IMR-90 (cell line): ENCODE measurements at regions not wholly inside any gene's neighbourhood (a gene's known extent, or its start where the extent isn't known, plus 50 kb on each side); places are given as distances from the start of the nearest gene placed in this dataset.

Experiments used
- ATAC-seq: fragments of 200-7000 bp; cut with Tn5 transposase; 2 replicates; pipeline ENCODE4 v1.9.1; 2020; ENCODE audit warnings: low read depth, mild to moderate bottlenecking, moderate library complexity
- BruUV-seq: library from RNA; stranded (reverse); fragments of 400-500 nt; replicated peaks from 2 replicates; lab custom pipeline; 2021; lab: Mats Ljungman, UMichigan
- CTCF ChIA-PET: fragments of 300-600 bp; formaldehyde crosslinking; extraction: SDS; loops from one replicate; lab custom pipeline; 2021; ENCODE audit warnings: antibody characterized with exemption; lab: Yijun Ruan, JAX
- POLR2A ChIA-PET: fragments of 300-600 bp; sonication (Branson Sonifier 250); formaldehyde crosslinking; loops from one replicate; lab custom pipeline; 2022; ENCODE audit warnings: antibody characterized with exemption; ENCODE audit not compliant: unreplicated experiment; lab: Charles Lee
- DNase-seq: peaks from one replicate; pipeline ENCODE4 v3.0.0; 2013
- H2AFZ ChIP-seq: replicated peaks from 2 replicates; pipeline ENCODE3; 2013; ENCODE audit warnings: low read length, mild to moderate bottlenecking; ENCODE audit not compliant: poor library complexity
- H2AK5ac ChIP-seq: 2 replicates; pipeline ENCODE4 v1.6.1; 2013; ENCODE audit warnings: low read depth, low read length, inconsistent platforms
- H2AK9ac ChIP-seq: replicated peaks from 2 replicates; pipeline ENCODE3; 2013; ENCODE audit warnings: mild to moderate bottlenecking, low read depth, low read length, moderate library complexity; ENCODE audit not compliant: poor library complexity
- H2BK120ac ChIP-seq: 2 replicates; pipeline ENCODE4 v1.6.1; 2013; ENCODE audit warnings: low read depth, low read length, inconsistent platforms
- H2BK15ac ChIP-seq: 3 replicates; pipeline ENCODE4 v1.6.1; 2013; ENCODE audit warnings: low read depth, low read length, inconsistent platforms
- H2BK20ac ChIP-seq: 2 replicates; pipeline ENCODE4 v1.6.1; 2013; ENCODE audit warnings: low read depth, mild to moderate bottlenecking, inconsistent platforms, low read length, moderate library complexity
- H2BK5ac ChIP-seq: 2 replicates; pipeline ENCODE4 v1.6.1; 2013; ENCODE audit warnings: mild to moderate bottlenecking, low read depth, low read length, inconsistent platforms; ENCODE audit not compliant: poor library complexity, severe bottlenecking
- H3K14ac ChIP-seq: replicated peaks from 2 replicates; pipeline ENCODE4 v1.6.1; 2013; ENCODE audit warnings: low read depth, low read length, inconsistent platforms
- H3K18ac ChIP-seq: 2 replicates; pipeline ENCODE4 v1.6.1; 2013; ENCODE audit warnings: low read depth, low read length, control low read depth
- H3K23ac ChIP-seq: 2 replicates; pipeline ENCODE4 v1.6.1; 2013; ENCODE audit warnings: low read depth, low read length, inconsistent platforms
- H3K27ac ChIP-seq: 2 replicates; pipeline ENCODE4 v1.5.1; 2013; ENCODE audit warnings: mild to moderate bottlenecking, control low read depth, low read length; ENCODE audit not compliant: insufficient read depth
- H3K27me3 ChIP-seq: 2 replicates; pipeline ENCODE4 v1.6.1; 2013; ENCODE audit warnings: low read length; ENCODE audit not compliant: control insufficient read depth, insufficient read depth
- H3K36me3 ChIP-seq: 2 replicates; pipeline ENCODE4 v1.6.1; 2013; ENCODE audit warnings: low read length, mixed read lengths; ENCODE audit not compliant: control insufficient read depth, insufficient read depth
- H3K4ac ChIP-seq: 2 replicates; pipeline ENCODE4 v1.6.1; 2013; ENCODE audit warnings: low read depth, low read length, inconsistent platforms
- H3K4me1 ChIP-seq: 2 replicates; pipeline ENCODE4 v1.6.1; 2013; ENCODE audit warnings: low read length, mixed read lengths; ENCODE audit not compliant: control insufficient read depth, insufficient read depth
- H3K4me2 ChIP-seq: 2 replicates; pipeline ENCODE4 v1.6.1; 2013; ENCODE audit warnings: low read depth, mild to moderate bottlenecking, control low read depth, low read length, moderate library complexity
- H3K4me3 ChIP-seq: 2 replicates; pipeline ENCODE4 v1.5.1; 2013; ENCODE audit warnings: low read depth, mild to moderate bottlenecking, control low read depth, low read length, moderate library complexity; ENCODE audit not compliant: insufficient read depth
- H3K56ac ChIP-seq: 2 replicates; pipeline ENCODE4 v1.6.1; 2013; ENCODE audit warnings: low read length, inconsistent platforms; ENCODE audit not compliant: insufficient read depth; ENCODE audit errors: extremely low read depth
- H3K79me1 ChIP-seq, 2 experiments: 2 replicates each; pipeline ENCODE4 v1.6.1; 2013; ENCODE audit warnings: low read length in 2 of 2, inconsistent platforms in 1 of 2, low read depth in 1 of 2
- H3K9ac ChIP-seq: 2 replicates; pipeline ENCODE4 v1.6.1; 2013; ENCODE audit warnings: low read depth, low read length, control low read depth
- H3K9me1 ChIP-seq: 2 replicates; pipeline ENCODE4 v1.6.1; 2013; ENCODE audit warnings: low read length, inconsistent platforms; ENCODE audit not compliant: insufficient read depth
- H3K9me3 ChIP-seq: 2 replicates; pipeline ENCODE4 v1.6.1; 2013; ENCODE audit warnings: low read length; ENCODE audit not compliant: control insufficient read depth, insufficient read depth
- H4K20me1 ChIP-seq: 2 replicates; pipeline ENCODE4 v1.6.1; 2013; ENCODE audit warnings: low read length, inconsistent platforms; ENCODE audit not compliant: insufficient read depth
- H4K5ac ChIP-seq: 2 replicates; pipeline ENCODE4 v1.6.1; 2013; ENCODE audit warnings: mild to moderate bottlenecking, low read depth, low read length, control low read depth
- H4K8ac ChIP-seq, 2 experiments: 2 replicates each; pipeline ENCODE4 v1.6.1; 2013; ENCODE audit warnings: low read depth in 2 of 2, low read length in 2 of 2, control low read depth in 1 of 2, inconsistent platforms in 1 of 2
- H4K91ac ChIP-seq: 2 replicates; pipeline ENCODE4 v1.6.1; 2013; ENCODE audit warnings: low read depth, low read length, inconsistent platforms; ENCODE audit not compliant: insufficient read depth
- BHLHE40 ChIP-seq: fragments of 150-350 bp; IDR thresholded peaks from 2 replicates; pipeline ENCODE4 v1.6.1; 2016; ENCODE audit warnings: mild to moderate bottlenecking, low read depth, low read length
- CEBPB ChIP-seq: IDR thresholded peaks from 2 replicates; pipeline ENCODE4 v1.6.1; 2012; ENCODE audit warnings: low read depth, low read length, improper control_type of control experiment
- CHD1 ChIP-seq: IDR thresholded peaks from 2 replicates; pipeline ENCODE4 v1.6.1; 2012; ENCODE audit warnings: low read depth, low read length, improper control_type of control experiment
- CTCF ChIP-seq: conservative IDR thresholded peaks from 2 replicates; pipeline ENCODE4 v1.5.1; 2012; ENCODE audit warnings: mild to moderate bottlenecking, low read depth, low read length, improper control_type of control experiment
- FOS ChIP-seq: fragments of 150-350 bp; IDR thresholded peaks from 2 replicates; pipeline ENCODE4 v1.6.1; 2016; ENCODE audit warnings: low read depth, low read length
- MAFK ChIP-seq: IDR thresholded peaks from 2 replicates; pipeline ENCODE4 v1.6.1; 2012; ENCODE audit warnings: low read depth, low read length, improper control_type of control experiment
- MAZ ChIP-seq: IDR thresholded peaks from 2 replicates; pipeline ENCODE4 v1.6.1; 2012; ENCODE audit warnings: low read depth, mild to moderate bottlenecking, low read length, improper control_type of control experiment, moderate library complexity, borderline replicate concordance
- MXI1 ChIP-seq: IDR thresholded peaks from 2 replicates; pipeline ENCODE4 v1.6.1; 2012; ENCODE audit warnings: low read depth, mild to moderate bottlenecking, low read length, moderate library complexity, borderline replicate concordance
- NFE2L2 ChIP-seq: fragments of 150-350 bp; IDR thresholded peaks from 2 replicates; pipeline ENCODE4 v1.6.1; 2016; ENCODE audit warnings: low read depth, mild to moderate bottlenecking, low read length
- POLR2A ChIP-seq: IDR thresholded peaks from 2 replicates; pipeline ENCODE4 v1.6.1; 2012; ENCODE audit warnings: mild to moderate bottlenecking, low read depth, low read length
- RAD21 ChIP-seq: IDR thresholded peaks from 2 replicates; pipeline ENCODE4 v1.6.1; 2012; ENCODE audit warnings: low read length, improper control_type of control experiment
- RCOR1 ChIP-seq: IDR thresholded peaks from 2 replicates; pipeline ENCODE4 v1.6.1; 2012; ENCODE audit warnings: mild to moderate bottlenecking, low read length, improper control_type of control experiment; ENCODE audit not compliant: insufficient replicate concordance
- RFX5 ChIP-seq: IDR thresholded peaks from 2 replicates; pipeline ENCODE4 v1.8.0; 2012; ENCODE audit warnings: low read depth, mild to moderate bottlenecking, low read length, moderate library complexity
- SMC3 ChIP-seq: fragments of 150-350 bp; IDR thresholded peaks from 2 replicates; pipeline ENCODE4 v1.6.1; 2016; ENCODE audit warnings: low read depth, mild to moderate bottlenecking, antibody characterized with exemption, low read length, moderate library complexity
- USF2 ChIP-seq: fragments of 150-350 bp; IDR thresholded peaks from 2 replicates; pipeline ENCODE4 v1.6.1; 2017; ENCODE audit warnings: mild to moderate bottlenecking, antibody characterized with exemption, low read length, low read depth
- WGBS, 2 experiments: methylation state at CpG; one replicate each; pipeline versions ENCODE4 v1.1.5 to v1.1.7; 2013; ENCODE audit warnings: missing lambda C conversion rate in 2 of 2; ENCODE audit not compliant: insufficient read length in 1 of 2; ENCODE audit errors: extremely low coverage in 2 of 2; 5-methylcytosine and 5-hydroxymethylcytosine counted together
- dilution Hi-C: fragments of 300-500 bp; cut with HindIII; formaldehyde crosslinking; loops from one replicate; pipeline ENCODE4 v1.14.3; 2018; ENCODE audit warnings: low sequenced_read_pairs; ENCODE audit not compliant: unreplicated experiment
- in situ Hi-C: fragments of 300-500 bp; cut with MboI; formaldehyde crosslinking; loops from 3 replicates; pipeline ENCODE4 v1.14.3; 2019; ENCODE audit warnings: low sequenced_read_pairs, inconsistent platforms, mixed read lengths
- intact Hi-C: fragments of 100-400 bp; cut with micrococcal nuclease; formaldehyde crosslinking; loops from 2 replicates; pipeline ENCODE4 v1.10.0; 2022
- TF ChIP-seq, protein P1 (sequence below): fragments of 150-350 bp; IDR thresholded peaks from 2 replicates; pipeline ENCODE4 v1.6.1; 2016; ENCODE audit warnings: low read depth, mild to moderate bottlenecking, low read length, moderate library complexity, borderline replicate concordance

GRCh38 chr14:56955745-56956144 lies 145.5 kb upstream of the OTX2 start:
- no peak overlapping the region for H4K8ac ChIP-seq
- ChIA-PET POLR2A (no interaction called here), CTCF (no interaction called here)
- no peak overlapping the region for H3K56ac ChIP-seq
- H2BK120ac ChIP-seq, result no peak overlapping the region
- no peak for ATAC-seq
- in situ Hi-C loops (no loop called here), dilution Hi-C loops (no loop called here), intact Hi-C loops (no loop called here)
- H3K4ac ChIP-seq, result no peak overlapping the region
- no peak overlapping the region for H3K27ac ChIP-seq
- no peaks in the 10 kb centered on the region for H3K9me1 ChIP-seq
- no peak overlapping the region for H3K14ac ChIP-seq
- H3K4me1 ChIP-seq, result no peaks in the 10 kb centered on the region
- WGBS, 2 experiments, result no CpG with 5 or more reads among the region's 3 CpGs
- H3K4me2 ChIP-seq, result no peak overlapping the region
- no peak overlapping the region for H2BK20ac ChIP-seq
- H3K36me3 ChIP-seq, result no peaks in the 10 kb centered on the region
- TF ChIP-seq USF2, result no peak
- no peak for TF ChIP-seq RAD21
- TF ChIP-seq SMC3, result no peak
- TF ChIP-seq CTCF, result no peak
- TF ChIP-seq CEBPB, result no peak
- TF ChIP-seq FOS, result no peak
- TF ChIP-seq MXI1, result no peak
- no peak for TF ChIP-seq MAFK
- TF ChIP-seq RCOR1, result no peak
- TF ChIP-seq CHD1, result no peak
- TF ChIP-seq, protein P1, sequence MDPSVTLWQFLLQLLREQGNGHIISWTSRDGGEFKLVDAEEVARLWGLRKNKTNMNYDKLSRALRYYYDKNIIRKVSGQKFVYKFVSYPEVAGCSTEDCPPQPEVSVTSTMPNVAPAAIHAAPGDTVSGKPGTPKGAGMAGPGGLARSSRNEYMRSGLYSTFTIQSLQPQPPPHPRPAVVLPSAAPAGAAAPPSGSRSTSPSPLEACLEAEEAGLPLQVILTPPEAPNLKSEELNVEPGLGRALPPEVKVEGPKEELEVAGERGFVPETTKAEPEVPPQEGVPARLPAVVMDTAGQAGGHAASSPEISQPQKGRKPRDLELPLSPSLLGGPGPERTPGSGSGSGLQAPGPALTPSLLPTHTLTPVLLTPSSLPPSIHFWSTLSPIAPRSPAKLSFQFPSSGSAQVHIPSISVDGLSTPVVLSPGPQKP, result no peak
- no peak for TF ChIP-seq NFE2L2
- no peak for TF ChIP-seq POLR2A
- TF ChIP-seq RFX5, result no peak
- TF ChIP-seq MAZ, result no peak
- TF ChIP-seq BHLHE40, result no peak
- no peak overlapping the region for H3K18ac ChIP-seq
- H3K9ac ChIP-seq, result no peak overlapping the region
- H4K91ac ChIP-seq, result no peak overlapping the region
- H3K27me3 ChIP-seq, result no peaks in the 10 kb centered on the region
- H3K4me3 ChIP-seq, result no peak overlapping the region
- no peaks in the 10 kb centered on the region for H3K79me1 ChIP-seq
- no peaks in the 10 kb centered on the region for H4K20me1 ChIP-seq
- no peak for DNase-seq
- H2AK9ac ChIP-seq, result no peak overlapping the region
- no peak overlapping the region for H2AFZ ChIP-seq
- no peak overlapping the region for H4K5ac ChIP-seq
- no peak overlapping the region for H2AK5ac ChIP-seq
- H2BK5ac ChIP-seq, result no peak overlapping the region
- no peak overlapping the region for H2BK15ac ChIP-seq
- H3K23ac ChIP-seq, result no peak overlapping the region
- no peaks in the 10 kb centered on the region for H3K9me3 ChIP-seq
- BruUV-seq, result no TSS peak
